A673 (cell line): ENCODE measurements at regions not wholly inside any gene's neighbourhood (a gene's known extent, or its start where the extent isn't known, plus 50 kb on each side); places are given as distances from the start of the nearest gene placed in this dataset.
A peak's percentile ranks its signal among the peaks of the same experiment; 100 is the strongest.

Source experiments
- BruUV-seq: library from RNA; stranded (reverse); fragments of 400-500 nt; replicated peaks from 2 replicates; lab custom pipeline; 2021; lab: Mats Ljungman, UMichigan
- CTCF ChIA-PET: fragments of 300-600 bp; sonication (Branson Sonifier 250); formaldehyde crosslinking; loops from one replicate; lab custom pipeline; 2022; ENCODE audit warnings: antibody characterized with exemption; lab: Charles Lee
- POLR2A ChIA-PET: fragments of 300-600 bp; sonication (Branson Sonifier 250); formaldehyde crosslinking; loops from one replicate; lab custom pipeline; 2022; ENCODE audit warnings: antibody characterized with exemption; ENCODE audit not compliant: low non-redundant PET; lab: Charles Lee
- DNase-seq: peaks from one replicate; pipeline ENCODE4 v3.0.0-alpha.2; 2015; ENCODE audit warnings: low spot score
- H3K27ac ChIP-seq: fragments of 200-600 bp; sonication (generic); 2 replicates; pipeline ENCODE4 v1.5.1; 2016; ENCODE audit warnings: mixed run types, low read depth, mild to moderate bottlenecking, mixed read lengths, antibody characterized with exemption, low read length; ENCODE audit not compliant: poor library complexity, severe bottlenecking
- H3K27me3 ChIP-seq: fragments of 200-600 bp; sonication (generic); replicated peaks from 2 replicates; pipeline ENCODE4 v1.6.1; 2017; ENCODE audit warnings: mixed run types, low read depth, mild to moderate bottlenecking, mixed read lengths, antibody characterized with exemption, low read length; ENCODE audit not compliant: insufficient read depth, poor library complexity
- H3K36me3 ChIP-seq: fragments of 200-600 bp; sonication (generic); 2 replicates; pipeline ENCODE4 v1.6.1; 2016; ENCODE audit warnings: mixed run types, mild to moderate bottlenecking, mixed read lengths, antibody characterized with exemption, low read length; ENCODE audit not compliant: insufficient read depth, poor library complexity, severe bottlenecking
- H3K4me1 ChIP-seq: fragments of 200-600 bp; sonication (generic); 2 replicates; pipeline ENCODE4 v1.6.1; 2017; ENCODE audit warnings: mixed run types, mild to moderate bottlenecking, mixed read lengths, antibody characterized with exemption, low read length; ENCODE audit not compliant: insufficient read depth, poor library complexity, severe bottlenecking
- H3K4me3 ChIP-seq: fragments of 200-600 bp; sonication (generic); 2 replicates; pipeline ENCODE4 v1.5.1; 2016; ENCODE audit warnings: low read depth, mixed run types, mild to moderate bottlenecking, mixed read lengths, low read length; ENCODE audit not compliant: poor library complexity, severe bottlenecking
- H3K9me3 ChIP-seq: fragments of 200-600 bp; sonication (generic); 2 replicates; pipeline ENCODE4 v1.6.1; 2016; ENCODE audit warnings: mixed run types, low read depth, mild to moderate bottlenecking, mixed read lengths, antibody characterized with exemption, low read length; ENCODE audit not compliant: poor library complexity, severe bottlenecking
- EZH2 ChIP-seq: fragments of 200-600 bp; sonication (generic); IDR thresholded peaks from 2 replicates; pipeline ENCODE4 v1.6.1; 2017; ENCODE audit warnings: borderline replicate concordance, low read depth, mild to moderate bottlenecking, mixed read lengths, antibody characterized with exemption, low read length; ENCODE audit not compliant: poor library complexity, severe bottlenecking
- intact Hi-C: fragments of 100-400 bp; cut with micrococcal nuclease; formaldehyde crosslinking; loops from one replicate; pipeline ENCODE4 v1.10.0; 2022; ENCODE audit not compliant: unreplicated experiment
- TF ChIP-seq, protein P1 (sequence below): fragments of 300-800, 200-600 bp; sonication (generic); conservative IDR thresholded peaks from 2 replicates; pipeline ENCODE4 v1.5.1; 2017; ENCODE audit warnings: low read depth, mild to moderate bottlenecking, antibody characterized with exemption, low read length, moderate library complexity, mixed read lengths

DNA sequence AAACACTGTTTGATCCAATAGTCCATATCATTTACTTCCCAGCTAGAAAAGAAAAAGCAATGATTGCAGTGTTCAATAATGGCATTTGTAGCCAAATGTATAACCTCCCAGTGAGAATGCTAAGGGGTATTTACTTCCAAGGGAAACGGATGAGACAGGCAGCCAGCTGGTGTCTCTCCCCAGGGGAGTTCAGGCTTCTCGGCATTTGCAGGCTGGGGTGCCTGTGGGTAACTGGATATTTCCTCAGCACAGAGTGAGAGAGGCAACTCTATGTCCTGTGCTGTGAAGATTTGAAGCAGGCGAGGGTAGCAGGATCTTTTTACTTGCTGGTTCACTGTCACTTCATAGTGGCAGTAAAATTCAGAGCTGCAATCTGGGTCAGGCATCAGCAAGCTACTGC, 1455.6 kb upstream of the TMEM132C start:
- Histone ChIP-seq H3K9me3 (no peaks in the 10 kb centered on the region), H3K4me3 (no peak overlapping the region), H3K27ac (no peak overlapping the region), H3K4me1 (peaks cover 9% of the 10 kb centered on the region), H3K27me3 (no peaks in the 10 kb centered on the region), H3K36me3 (no peaks in the 10 kb centered on the region)
- DNase-seq, result peak; percentile 81
- no TSS peak for BruUV-seq
- CTCF ChIA-PET, result no interaction called here
- POLR2A ChIA-PET, result no interaction called here
- intact Hi-C loops, result no loop called here
- TF ChIP-seq, protein P1, sequence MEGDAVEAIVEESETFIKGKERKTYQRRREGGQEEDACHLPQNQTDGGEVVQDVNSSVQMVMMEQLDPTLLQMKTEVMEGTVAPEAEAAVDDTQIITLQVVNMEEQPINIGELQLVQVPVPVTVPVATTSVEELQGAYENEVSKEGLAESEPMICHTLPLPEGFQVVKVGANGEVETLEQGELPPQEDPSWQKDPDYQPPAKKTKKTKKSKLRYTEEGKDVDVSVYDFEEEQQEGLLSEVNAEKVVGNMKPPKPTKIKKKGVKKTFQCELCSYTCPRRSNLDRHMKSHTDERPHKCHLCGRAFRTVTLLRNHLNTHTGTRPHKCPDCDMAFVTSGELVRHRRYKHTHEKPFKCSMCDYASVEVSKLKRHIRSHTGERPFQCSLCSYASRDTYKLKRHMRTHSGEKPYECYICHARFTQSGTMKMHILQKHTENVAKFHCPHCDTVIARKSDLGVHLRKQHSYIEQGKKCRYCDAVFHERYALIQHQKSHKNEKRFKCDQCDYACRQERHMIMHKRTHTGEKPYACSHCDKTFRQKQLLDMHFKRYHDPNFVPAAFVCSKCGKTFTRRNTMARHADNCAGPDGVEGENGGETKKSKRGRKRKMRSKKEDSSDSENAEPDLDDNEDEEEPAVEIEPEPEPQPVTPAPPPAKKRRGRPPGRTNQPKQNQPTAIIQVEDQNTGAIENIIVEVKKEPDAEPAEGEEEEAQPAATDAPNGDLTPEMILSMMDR, result no peak
- no peak for TF ChIP-seq EZH2

DNA sequence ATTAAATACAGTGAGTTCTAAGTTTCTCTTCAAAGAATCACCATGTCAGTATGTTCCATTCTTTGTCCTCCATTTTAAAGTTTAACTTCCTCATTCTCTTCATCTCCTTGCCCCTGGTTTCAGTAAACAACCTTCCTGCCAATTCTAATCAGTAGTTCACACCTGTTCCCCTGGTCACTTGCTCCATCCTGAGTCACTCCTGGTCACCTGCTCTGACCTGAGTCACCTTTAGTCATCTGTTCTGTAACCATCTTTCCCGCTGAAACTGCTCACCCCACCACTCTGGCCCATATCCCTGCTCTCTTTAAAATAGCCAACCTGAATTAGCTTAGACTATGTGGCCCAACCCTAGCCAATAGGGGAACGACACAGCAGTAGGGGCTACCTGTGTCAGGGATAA, 1447.4 kb upstream of the TMEM132C start:
- ChIA-PET POLR2A (no interaction called here), CTCF (no interaction called here)
- intact Hi-C loops, result no loop called here
- no peak overlapping the region for H3K4me3 ChIP-seq
- no peaks in the 10 kb centered on the region for H3K36me3 ChIP-seq
- no peak overlapping the region for H3K27ac ChIP-seq
- H3K4me1 ChIP-seq, result no peaks in the 10 kb centered on the region
- H3K27me3 ChIP-seq, result no peaks in the 10 kb centered on the region
- peaks cover 11% of the 10 kb centered on the region for H3K9me3 ChIP-seq
- no peak for DNase-seq
- BruUV-seq, result no TSS peak
- no peak for TF ChIP-seq EZH2
- TF ChIP-seq, protein P1, result no peak

DNA sequence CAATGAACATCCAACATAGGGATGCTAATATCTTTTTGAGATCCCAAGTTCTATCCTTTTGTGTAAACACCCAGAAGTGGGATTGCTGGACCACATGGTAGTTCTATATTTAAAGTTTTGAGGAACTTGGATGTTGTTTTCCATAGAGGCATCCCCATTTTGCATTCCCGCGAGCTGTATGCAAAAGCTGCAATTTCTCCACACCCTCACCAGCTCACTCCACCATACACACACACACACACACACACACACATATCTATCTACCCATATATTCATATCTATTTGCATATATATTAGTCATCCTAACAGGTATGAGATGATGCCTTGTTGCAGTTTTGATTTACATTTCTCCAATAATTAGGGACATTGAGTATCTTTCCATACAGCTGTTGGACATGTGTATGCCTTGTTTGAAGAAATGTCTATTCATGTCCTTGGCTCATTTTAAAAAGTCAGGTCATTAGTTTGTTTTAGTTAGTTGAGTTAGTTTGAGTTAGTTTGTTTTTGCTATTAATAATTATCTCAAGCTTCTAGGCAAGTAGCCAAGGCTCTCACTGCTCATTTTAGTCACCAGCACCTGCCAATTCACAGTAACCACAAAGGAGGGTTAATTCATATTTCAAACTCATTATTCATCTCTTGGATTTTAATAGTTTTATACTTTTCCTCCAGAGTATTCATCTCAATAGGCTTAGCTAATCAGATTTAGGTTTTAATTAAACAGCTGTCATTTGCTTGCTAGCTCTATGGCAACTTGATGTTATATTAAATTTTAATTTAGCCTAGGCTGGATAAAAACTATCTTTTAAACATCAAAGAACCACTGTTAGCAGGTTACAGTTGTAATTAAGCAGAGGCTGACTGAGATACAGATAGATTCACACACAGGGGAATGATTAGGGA, 1435.9 kb upstream of the TMEM132C start:
- DNase-seq, result no peak
- TF ChIP-seq, protein P1, result no peak
- TF ChIP-seq EZH2, result no peak
- intact Hi-C loops, result no loop called here
- Histone ChIP-seq H3K4me3 (no peak overlapping the region), H3K4me1 (peaks cover 4% of the 10 kb centered on the region), H3K27ac (no peak overlapping the region), H3K27me3 (peaks cover 49% of the 10 kb centered on the region), H3K36me3 (no peaks in the 10 kb centered on the region), H3K9me3 (peaks cover 2% of the 10 kb centered on the region)
- no TSS peak for BruUV-seq
- POLR2A ChIA-PET, result no interaction called here
- CTCF ChIA-PET, result no interaction called here
